ENCODE measurements at regions not wholly inside any gene's neighbourhood (a gene's known extent, or its start where the extent isn't known, plus 50 kb on each side); places are given as distances from the start of the nearest gene placed in this dataset.
"Not testable (repeated sequence)": the region's sequence is repeated elsewhere in the genome, so short reads cannot be mapped to it uniquely, and the experiment has no call there.

DNA sequence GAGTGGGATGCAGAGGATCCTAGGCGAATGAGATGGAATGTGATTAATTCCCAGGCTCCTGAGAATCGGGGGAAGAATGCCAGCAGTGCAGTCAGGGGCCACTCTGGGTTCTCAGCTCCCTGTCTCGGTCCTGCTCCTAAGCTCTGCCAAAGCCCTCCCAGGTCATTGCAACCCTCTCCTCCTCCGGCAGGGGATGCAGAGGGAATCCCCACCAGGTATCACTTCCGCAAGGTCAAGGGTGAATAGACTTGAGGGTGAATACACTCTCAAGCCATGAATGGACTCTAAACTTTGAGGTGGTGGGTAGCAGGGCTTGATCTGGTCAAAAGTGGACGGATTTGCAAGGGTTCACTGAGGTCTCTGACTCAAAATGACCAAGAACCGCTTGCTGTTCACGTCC, 139.3 kb upstream of the MXRA5 start:
- no peaks in the 10 kb centered on the region for H3K27me3 Mint-ChIP-seq
- no peaks in the 10 kb centered on the region for H3K9me3 Mint-ChIP-seq
- intact Hi-C loops (cut with micrococcal nuclease): no loop called here
- H3K4me3 Mint-ChIP-seq: no peak overlapping the region
- no peaks in the 10 kb centered on the region for H3K4me1 Mint-ChIP-seq (ENCODE audit: low read depth)
- no peaks in the 10 kb centered on the region for H3K36me3 Mint-ChIP-seq (ENCODE audit: low read depth)
- no peak overlapping the region for H3K27ac Mint-ChIP-seq

DNA sequence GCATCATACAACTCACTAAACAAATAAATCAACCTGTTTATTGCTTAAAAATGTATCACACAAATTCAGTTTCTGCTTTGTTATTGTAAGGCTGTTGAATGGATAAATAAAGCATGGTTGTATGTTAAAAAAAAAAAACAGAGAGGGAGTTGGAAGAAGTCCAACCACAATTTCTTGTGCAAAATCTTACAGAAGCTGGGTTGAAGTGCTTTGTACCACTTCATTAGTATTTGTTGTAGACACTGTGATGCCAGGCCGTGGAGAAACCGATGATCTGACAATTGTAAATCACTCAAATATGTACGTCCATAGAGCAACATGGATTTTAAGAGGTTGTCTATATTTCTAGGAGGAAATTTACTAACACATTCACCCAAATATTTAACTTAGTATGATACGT, 132.6 kb upstream of the MXRA5 start:
- no peak overlapping the region for H3K27ac Mint-ChIP-seq
- peaks cover 9% of the 10 kb centered on the region for H3K9me3 Mint-ChIP-seq
- H3K4me1 Mint-ChIP-seq (ENCODE audit: low read depth): no peaks in the 10 kb centered on the region
- no peaks in the 10 kb centered on the region for H3K27me3 Mint-ChIP-seq
- intact Hi-C loops (cut with micrococcal nuclease): no loop called here
- no peaks in the 10 kb centered on the region for H3K36me3 Mint-ChIP-seq (ENCODE audit: low read depth)
- no peak overlapping the region for H3K4me3 Mint-ChIP-seq

DNA sequence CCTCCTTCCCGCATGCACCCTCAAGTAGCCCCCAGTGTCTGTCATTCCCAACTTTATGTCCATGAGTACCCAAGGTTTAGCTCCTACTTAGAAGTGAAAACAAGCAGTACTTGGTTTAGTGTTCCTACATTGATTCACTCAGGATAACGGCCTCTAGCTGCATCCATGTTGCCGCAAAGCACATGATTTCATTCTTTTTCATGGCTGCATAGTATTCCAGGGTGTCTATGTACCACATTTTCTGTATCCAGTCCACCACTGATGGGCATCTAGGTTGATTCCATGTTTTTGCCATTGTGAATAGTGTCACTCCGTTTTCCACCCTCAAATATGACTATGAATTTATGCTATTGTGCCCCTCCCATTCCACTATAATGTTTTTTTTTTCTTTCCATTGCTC, 130.5 kb upstream of the MXRA5 start:
- Mint-ChIP-seq H3K9me3 (peaks cover 9% of the 10 kb centered on the region), H3K4me3 (no peak overlapping the region)

DNA sequence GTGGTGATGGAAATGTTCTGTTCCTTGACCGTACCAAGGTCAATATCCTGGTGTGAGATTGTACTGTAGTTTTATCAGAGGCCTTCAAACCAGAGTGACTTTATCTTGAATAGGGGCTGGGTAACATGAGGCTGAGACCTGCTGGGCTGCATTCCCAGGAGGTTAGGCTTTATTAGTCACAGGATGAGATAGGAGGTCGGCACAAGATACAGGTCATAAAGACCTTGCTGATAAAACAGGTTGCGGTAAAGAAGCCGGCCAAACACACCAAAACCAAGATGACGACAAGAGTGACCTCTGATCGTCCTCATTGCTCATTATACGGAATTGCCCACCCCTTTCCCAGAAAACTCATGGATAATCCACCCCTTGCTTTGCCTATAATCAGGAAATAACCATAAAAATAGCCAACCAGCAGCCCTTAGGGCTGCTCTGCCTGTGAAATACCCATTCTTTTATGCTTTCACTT, 123.8 kb upstream of the MXRA5 start:
- H3K36me3 Mint-ChIP-seq (ENCODE audit: low read depth); H3K27ac Mint-ChIP-seq; H3K4me3 Mint-ChIP-seq; H3K9me3 Mint-ChIP-seq; intact Hi-C loops (cut with micrococcal nuclease); H3K27me3 Mint-ChIP-seq; H3K4me1 Mint-ChIP-seq (ENCODE audit: low read depth): not testable (repeated sequence)

More for the DNA sequence above, 130.5 kb upstream of the MXRA5 start:
- intact Hi-C loops (cut with micrococcal nuclease): no loop called here
- Mint-ChIP-seq H3K4me1 (ENCODE audit: low read depth) (no peaks in the 10 kb centered on the region), H3K27ac (no peak overlapping the region), H3K36me3 (ENCODE audit: low read depth) (no peaks in the 10 kb centered on the region), H3K27me3 (no peaks in the 10 kb centered on the region)

DNA sequence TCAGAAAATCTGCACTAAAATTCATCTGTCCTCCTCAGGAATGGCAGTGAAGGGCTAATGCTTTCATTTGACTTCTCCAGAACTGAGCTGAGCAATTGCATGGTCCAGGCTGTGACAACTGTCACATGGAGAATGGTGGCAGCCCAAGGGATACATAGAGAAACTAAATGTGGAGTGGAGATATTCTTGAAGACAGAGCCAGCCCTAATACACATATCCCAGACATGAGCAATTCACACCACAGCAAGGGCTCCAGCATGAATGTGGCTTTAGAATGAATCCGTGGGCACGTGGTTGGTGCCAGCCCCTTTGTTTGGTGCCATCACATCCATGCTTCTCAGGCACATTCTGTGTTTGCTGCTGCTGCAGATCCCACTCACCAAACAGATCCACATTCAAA, 121.6 kb upstream of the MXRA5 start:
- Mint-ChIP-seq H3K27me3 (no peaks in the 10 kb centered on the region), H3K36me3 (ENCODE audit: low read depth) (no peaks in the 10 kb centered on the region), H3K4me3 (no peak overlapping the region), H3K9me3 (no peaks in the 10 kb centered on the region), H3K4me1 (ENCODE audit: low read depth) (no peaks in the 10 kb centered on the region), H3K27ac (no peak overlapping the region)
- intact Hi-C loops (cut with micrococcal nuclease): no loop called here

DNA sequence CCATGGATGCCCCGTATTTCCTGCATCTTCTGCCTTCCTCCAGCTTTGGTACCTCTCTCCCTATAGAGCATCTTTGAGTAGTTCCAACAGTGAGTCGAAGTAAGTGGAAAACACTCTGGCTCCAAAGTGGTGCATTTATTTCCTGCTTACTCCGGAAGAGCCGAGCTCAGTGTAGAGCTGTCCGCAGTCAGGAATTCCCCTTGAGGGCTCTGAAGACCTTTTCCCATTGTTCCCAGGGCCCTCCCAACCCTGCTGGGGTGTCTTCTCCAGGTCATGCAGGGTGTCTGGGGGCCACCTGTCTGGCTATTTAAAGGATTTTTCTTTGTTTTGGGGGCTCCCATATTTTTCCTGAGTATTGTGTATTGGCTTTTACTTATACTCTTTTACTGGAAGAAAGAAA, 118.6 kb upstream of the MXRA5 start:
- Mint-ChIP-seq H3K4me1 (ENCODE audit: low read depth) (no peaks in the 10 kb centered on the region), H3K27ac (no peak overlapping the region), H3K27me3 (no peaks in the 10 kb centered on the region), H3K4me3 (no peak overlapping the region), H3K9me3 (no peaks in the 10 kb centered on the region), H3K36me3 (ENCODE audit: low read depth) (no peaks in the 10 kb centered on the region)
- intact Hi-C loops (cut with micrococcal nuclease): no loop called here

DNA sequence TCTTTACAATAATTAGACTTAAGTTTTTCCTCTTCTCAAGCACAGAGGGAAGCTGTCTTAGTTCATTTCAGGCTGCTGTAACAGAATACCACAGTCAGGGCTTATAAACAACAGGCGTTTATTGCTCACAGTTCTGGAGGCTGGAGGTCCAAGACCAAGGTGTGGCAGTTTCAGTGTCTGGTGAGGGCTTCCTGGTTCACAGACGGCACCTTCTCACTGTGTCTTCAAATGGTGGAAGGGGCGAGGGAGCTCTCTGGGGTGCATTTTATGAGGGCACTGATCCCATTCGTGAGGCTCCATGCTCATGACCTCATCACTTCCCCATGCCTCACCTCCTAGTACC, 115.7 kb upstream of the MXRA5 start:
- intact Hi-C loops (cut with micrococcal nuclease): no loop called here
- H3K9me3 Mint-ChIP-seq: no peaks in the 10 kb centered on the region
- H3K36me3 Mint-ChIP-seq (ENCODE audit: low read depth): no peaks in the 10 kb centered on the region
- H3K27ac Mint-ChIP-seq: no peak overlapping the region
- no peaks in the 10 kb centered on the region for H3K4me1 Mint-ChIP-seq (ENCODE audit: low read depth)
- no peak overlapping the region for H3K4me3 Mint-ChIP-seq
- H3K27me3 Mint-ChIP-seq: peaks cover 2% of the 10 kb centered on the region

DNA sequence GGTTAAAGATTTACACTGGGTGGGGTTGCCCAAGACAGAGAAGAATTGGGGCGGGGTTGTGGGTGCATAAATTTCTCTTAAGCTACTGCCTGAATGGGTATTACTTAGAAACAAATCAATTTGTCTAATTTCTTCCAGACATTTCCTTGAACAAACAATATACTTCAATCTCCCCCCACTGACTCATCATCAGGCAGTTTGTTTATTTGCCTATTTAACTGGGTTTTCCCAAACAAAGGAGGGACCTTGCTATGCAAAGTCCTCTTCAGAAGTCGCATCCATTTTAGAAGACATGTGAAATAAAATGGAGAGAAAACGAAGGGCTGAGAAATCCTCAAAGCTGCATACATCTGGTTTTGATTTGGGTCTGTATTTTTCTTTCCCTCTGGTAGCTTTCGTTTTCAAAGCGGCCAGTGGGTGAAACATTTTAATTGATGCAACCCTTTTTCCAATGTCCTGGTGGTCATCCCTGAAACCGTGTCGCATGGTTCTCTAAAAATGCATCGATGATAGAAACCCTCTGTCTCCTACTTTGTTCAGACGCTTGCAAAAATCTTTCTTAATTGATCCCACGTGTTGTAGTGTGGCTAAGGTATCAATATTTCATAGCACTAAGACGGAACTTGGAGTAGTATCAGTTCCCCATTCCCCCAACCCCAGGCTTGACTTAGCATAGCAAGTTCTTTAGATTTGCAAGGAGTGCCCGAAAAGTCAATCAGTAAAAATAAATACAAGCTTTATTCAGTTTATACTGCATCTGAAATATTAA, 115.1 kb upstream of the MXRA5 start:
- intact Hi-C loops (cut with micrococcal nuclease): no loop called here
- H3K9me3 Mint-ChIP-seq: no peaks in the 10 kb centered on the region
- no peaks in the 10 kb centered on the region for H3K4me1 Mint-ChIP-seq (ENCODE audit: low read depth)
- no peaks in the 10 kb centered on the region for H3K36me3 Mint-ChIP-seq (ENCODE audit: low read depth)
- no peak overlapping the region for H3K4me3 Mint-ChIP-seq
- peaks cover 2% of the 10 kb centered on the region for H3K27me3 Mint-ChIP-seq
- H3K27ac Mint-ChIP-seq: no peak overlapping the region

DNA sequence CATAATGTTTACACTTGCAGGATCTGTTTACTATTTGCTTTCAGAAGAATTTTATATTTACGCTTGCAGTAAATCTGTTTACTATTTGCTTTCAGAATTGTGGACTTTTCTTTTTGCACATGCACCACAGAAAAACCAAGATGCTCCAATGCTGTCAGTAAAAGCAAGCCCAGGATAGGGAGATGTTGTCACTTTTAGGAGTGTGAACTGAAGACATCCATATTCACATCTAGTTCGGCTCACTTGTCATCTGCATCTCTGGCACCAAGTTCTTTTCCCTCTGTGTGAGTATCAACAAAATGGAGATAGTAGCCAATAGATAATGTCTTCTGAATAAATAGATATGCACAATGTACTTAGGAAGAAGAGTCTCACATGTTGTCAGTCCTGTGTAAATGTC, 109.3 kb upstream of the MXRA5 start:
- Mint-ChIP-seq H3K9me3 (no peaks in the 10 kb centered on the region), H3K4me1 (ENCODE audit: low read depth) (no peaks in the 10 kb centered on the region), H3K27me3 (peaks cover 2% of the 10 kb centered on the region), H3K27ac (no peak overlapping the region), H3K4me3 (no peak overlapping the region), H3K36me3 (ENCODE audit: low read depth) (no peaks in the 10 kb centered on the region)
- intact Hi-C loops (cut with micrococcal nuclease): no loop called here

DNA sequence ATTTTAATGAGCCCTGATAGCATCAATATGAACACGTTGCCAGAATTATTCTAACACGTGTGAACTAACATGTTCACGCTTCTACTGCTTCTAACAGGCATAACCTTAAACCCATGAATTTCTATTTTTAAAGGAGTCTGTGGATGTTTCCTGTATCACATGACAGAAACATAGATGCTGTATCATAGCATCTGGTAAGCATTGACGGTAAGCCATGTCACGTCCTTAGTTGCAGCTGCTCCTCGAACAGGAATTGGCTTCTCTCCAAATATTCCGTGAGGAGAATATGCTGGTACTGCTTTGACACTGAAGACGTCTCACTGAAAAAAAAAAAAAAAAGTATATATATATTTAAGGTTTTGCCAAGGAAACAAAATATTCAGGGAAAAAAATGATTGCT, 105.1 kb upstream of the MXRA5 start:
- peaks cover 12% of the 10 kb centered on the region for H3K4me1 Mint-ChIP-seq (ENCODE audit: low read depth)
- intact Hi-C loops (cut with micrococcal nuclease): no loop called here
- no peaks in the 10 kb centered on the region for H3K27me3 Mint-ChIP-seq
- H3K36me3 Mint-ChIP-seq (ENCODE audit: low read depth): no peaks in the 10 kb centered on the region
- H3K9me3 Mint-ChIP-seq: no peaks in the 10 kb centered on the region
- H3K27ac Mint-ChIP-seq: no peak overlapping the region
- H3K4me3 Mint-ChIP-seq: no peak overlapping the region

DNA sequence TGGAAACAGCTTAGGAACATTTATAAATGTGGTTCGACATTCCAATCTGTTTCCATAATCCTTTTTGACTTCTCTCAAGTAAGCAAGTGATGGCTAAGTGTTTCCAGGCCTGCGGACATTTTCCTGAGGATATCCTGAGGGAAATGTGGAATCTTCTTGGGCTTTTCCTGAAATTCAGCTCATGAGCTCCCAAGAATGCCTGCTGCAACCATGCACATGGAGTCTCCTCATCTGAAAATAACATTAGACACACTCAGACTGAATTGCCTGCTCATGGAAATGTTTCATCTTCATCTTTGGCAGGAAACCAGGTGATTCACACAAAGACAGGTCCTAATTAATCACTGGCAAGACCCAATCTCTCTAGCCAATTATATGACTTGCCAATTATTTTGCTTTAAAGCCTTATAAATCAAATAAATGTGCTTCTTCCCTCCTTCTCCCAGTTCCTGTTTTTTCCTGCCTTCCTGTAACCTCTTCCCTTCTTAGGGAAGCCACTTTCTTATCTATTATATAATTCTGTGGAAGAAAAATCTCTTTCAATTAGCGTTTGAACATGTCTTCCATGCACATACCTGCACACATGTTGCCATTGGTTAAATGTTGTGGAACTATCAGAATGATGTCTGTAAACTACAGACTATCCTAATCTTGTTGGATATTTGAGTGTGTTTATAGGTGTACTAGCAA, 104.6 kb upstream of the MXRA5 start:
- H3K36me3 Mint-ChIP-seq (ENCODE audit: low read depth): no peaks in the 10 kb centered on the region
- H3K27ac Mint-ChIP-seq: no peak overlapping the region
- H3K4me3 Mint-ChIP-seq: no peak overlapping the region
- intact Hi-C loops (cut with micrococcal nuclease): no loop called here
- H3K9me3 Mint-ChIP-seq: no peaks in the 10 kb centered on the region
- peaks cover 12% of the 10 kb centered on the region for H3K4me1 Mint-ChIP-seq (ENCODE audit: low read depth)
- H3K27me3 Mint-ChIP-seq: no peaks in the 10 kb centered on the region

DNA sequence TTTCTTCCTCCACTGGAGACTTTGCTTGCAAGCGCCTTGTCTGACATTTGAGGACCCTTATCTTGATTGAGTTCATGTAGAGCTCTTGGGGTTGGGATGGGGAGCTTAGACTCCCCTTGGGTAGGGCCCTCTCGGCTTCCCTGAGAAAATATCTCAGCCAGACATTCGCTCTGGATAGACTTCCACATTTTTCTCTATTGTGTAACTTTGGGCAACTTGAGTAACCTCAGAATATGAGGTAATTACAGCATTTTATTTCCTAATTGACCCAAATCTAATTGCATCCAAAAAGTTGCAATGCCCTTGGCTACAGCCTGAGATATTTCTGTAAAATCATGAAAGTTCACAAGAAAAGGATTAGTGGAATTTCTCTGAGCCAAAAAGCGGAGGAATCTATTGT, 102.8 kb upstream of the MXRA5 start:
- peaks cover 12% of the 10 kb centered on the region for H3K4me1 Mint-ChIP-seq (ENCODE audit: low read depth)
- intact Hi-C loops (cut with micrococcal nuclease): no loop called here
- H3K27me3 Mint-ChIP-seq: no peaks in the 10 kb centered on the region
- H3K4me3 Mint-ChIP-seq: no peak overlapping the region
- no peaks in the 10 kb centered on the region for H3K9me3 Mint-ChIP-seq
- H3K36me3 Mint-ChIP-seq (ENCODE audit: low read depth): no peaks in the 10 kb centered on the region
- no peak overlapping the region for H3K27ac Mint-ChIP-seq

DNA sequence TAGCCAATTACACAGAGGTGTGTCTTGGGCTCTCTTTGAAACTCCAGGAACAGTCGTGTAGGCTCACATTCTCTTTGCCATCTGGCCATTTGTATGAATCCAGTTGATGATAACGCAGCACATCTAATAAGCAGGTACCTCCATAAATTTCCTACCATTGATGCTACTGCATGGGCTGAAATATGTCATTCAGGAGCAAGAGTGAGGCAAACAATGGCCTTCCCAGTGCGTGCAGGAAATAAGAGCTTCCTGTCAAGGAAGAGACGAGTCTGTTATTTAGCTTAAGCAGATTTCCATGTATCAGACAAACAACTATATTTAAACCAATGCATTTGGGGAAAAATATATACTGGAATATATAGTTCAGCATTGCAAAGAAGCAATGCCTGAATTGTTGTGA, 102.1 kb upstream of the MXRA5 start:
- H3K4me3 Mint-ChIP-seq: no peak overlapping the region
- H3K27ac Mint-ChIP-seq: no peak overlapping the region
- H3K27me3 Mint-ChIP-seq: no peaks in the 10 kb centered on the region
- peaks cover 12% of the 10 kb centered on the region for H3K4me1 Mint-ChIP-seq (ENCODE audit: low read depth)
- no peaks in the 10 kb centered on the region for H3K36me3 Mint-ChIP-seq (ENCODE audit: low read depth)
- intact Hi-C loops (cut with micrococcal nuclease): no loop called here
- no peaks in the 10 kb centered on the region for H3K9me3 Mint-ChIP-seq

DNA sequence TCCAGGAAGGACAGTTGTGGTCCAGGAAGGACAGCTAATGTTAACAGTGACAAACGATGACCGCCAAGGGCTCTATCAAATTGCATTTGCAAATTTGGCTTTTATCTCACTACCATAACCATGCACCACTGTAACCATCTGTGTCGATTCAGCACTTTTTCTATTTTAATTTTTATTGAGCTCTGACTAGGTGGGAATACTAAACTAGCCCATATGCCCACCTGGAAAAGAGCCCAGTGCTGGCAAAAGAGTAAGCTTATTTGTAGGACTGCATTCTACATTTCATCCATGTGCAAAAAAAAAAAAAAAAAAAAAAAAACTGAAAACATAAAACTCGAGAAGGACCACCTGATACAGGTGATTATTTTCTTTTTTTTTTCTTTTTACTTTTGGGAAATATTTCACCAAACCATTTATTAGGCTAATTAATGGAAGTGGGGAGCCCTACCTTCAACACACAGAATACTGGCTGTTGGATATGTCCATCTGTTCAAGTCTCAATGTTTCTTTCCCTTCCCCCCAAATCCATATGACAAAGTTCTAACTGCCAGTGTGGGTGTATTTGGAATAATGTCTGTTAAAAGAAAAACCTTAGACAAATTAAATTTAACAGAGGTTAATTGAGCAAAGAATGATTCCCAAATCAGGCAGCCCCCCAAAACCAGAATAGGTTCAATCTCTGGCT, 99.5 kb upstream of the MXRA5 start:
- intact Hi-C loops (cut with micrococcal nuclease): no loop called here
- Mint-ChIP-seq H3K36me3 (ENCODE audit: low read depth) (no peaks in the 10 kb centered on the region), H3K27me3 (no peaks in the 10 kb centered on the region), H3K27ac (no peak overlapping the region), H3K9me3 (no peaks in the 10 kb centered on the region), H3K4me1 (ENCODE audit: low read depth) (peaks cover 12% of the 10 kb centered on the region), H3K4me3 (no peak overlapping the region)

Data from dendritic cell treated with granulocyte-macrophage colony-stimulating factor and Interleukin-4, amounts not matched to agents 40 ng/mL and 50 ng/mL, for 4 days (primary cell).